ENCODE measurements at regions not wholly inside any gene's neighbourhood (a gene's known extent, or its start where the extent isn't known, plus 50 kb on each side); places are given as distances from the start of the nearest gene placed in this dataset.

GRCh38 chr10:31752170-31752569 is 176.5 kb downstream of the ARHGAP12 start (continued):
- no peak for TF ChIP-seq ZNF462 (CRISPR knock-in tag; IDR thresholded peaks at IDR 0.05)
- no peak for TF ChIP-seq EZH2 (IDR thresholded peaks at IDR 0.05; ENCODE audit: low read depth, unreplicated experiment)
- no peak for TF ChIP-seq NANOG (IDR thresholded peaks at IDR 0.05; ENCODE audit: borderline replicate concordance)
- TF ChIP-seq ETS1 (IDR thresholded peaks at IDR 0.05), result no peak
- no peak for TF ChIP-seq STAT1 (IDR thresholded peaks at IDR 0.05; ENCODE audit: unreplicated experiment)
- no peak for TF ChIP-seq ZNF331 (CRISPR knock-in tag; IDR thresholded peaks at IDR 0.05; ENCODE audit: low read depth)

GRCh38 chr10:31751738-31752080 is 176.9 kb downstream of the ARHGAP12 start:
- no peaks in the 10 kb centered on the region for H3K79me2 ChIP-seq (replicated peaks; ENCODE audit: insufficient read depth)
- H3K4me1 Mint-ChIP-seq, result peaks cover 24% of the 10 kb centered on the region
- H3K27me3 Mint-ChIP-seq (ENCODE audit: insufficient read depth, low read depth, poor library complexity), result peaks cover 13% of the 10 kb centered on the region
- H3K4me3 ChIP-seq, result no peak overlapping the region
- DNase-seq (ENCODE audit: low spot score) (no peak), ATAC-seq (no peak)
- H2AFZ ChIP-seq, result no peak overlapping the region
- no peak overlapping the region for H3K4me3 Mint-ChIP-seq
- H3K4me1 ChIP-seq (ENCODE audit: insufficient read depth), result peaks cover 23% of the 10 kb centered on the region
- no peak overlapping the region for H3K27ac Mint-ChIP-seq
- H3K27me3 ChIP-seq (ENCODE audit: insufficient read depth), result no peaks in the 10 kb centered on the region
- no peaks in the 10 kb centered on the region for H4K20me1 ChIP-seq (replicated peaks; ENCODE audit: insufficient read depth)
- H3K27ac ChIP-seq (ENCODE audit: low read depth), result no peak overlapping the region
- 0 out of 2 replicates have a peak, but pooled peaks cover 7% of the 10 kb centered on the region for H3F3A ChIP-seq (replicated peaks; ENCODE audit: low read depth)
- no peak overlapping the region for H3K4me2 ChIP-seq
- H3K36me3 Mint-ChIP-seq (ENCODE audit: low read depth), result no peaks in the 10 kb centered on the region; the same call in 2 of the 3 replicates
- no peaks in the 10 kb centered on the region for H3K9me2 ChIP-seq (ENCODE audit: insufficient read depth)
- no peaks in the 10 kb centered on the region for H3K9me3 Mint-ChIP-seq
- no peaks in the 10 kb centered on the region for H3K36me3 ChIP-seq (ENCODE audit: insufficient read depth)
- TF ChIP-seq POLR2AphosphoS5 (IDR thresholded peaks at IDR 0.05; ENCODE audit: low read depth) (no peak), ZNF462 (CRISPR knock-in tag; IDR thresholded peaks at IDR 0.05) (no peak), JUNB (IDR thresholded peaks at IDR 0.05; ENCODE audit: unreplicated experiment) (no peak)

All from GM23338 (cell line).